GM10266 (cell line): ENCODE measurements at regions not wholly inside any gene's neighbourhood (a gene's known extent, or its start where the extent isn't known, plus 50 kb on each side); places are given as distances from the start of the nearest gene placed in this dataset.

Experiments used
- DNase-seq: peaks from one replicate; pipeline ENCODE4 v3.0.0; 2012; ENCODE audit errors: extremely low spot score
- TF ChIP-seq, protein P1 (sequence below): IDR thresholded peaks from 2 replicates; pipeline ENCODE4 v1.5.1; 2012; ENCODE audit warnings: mild to moderate bottlenecking, low read depth; ENCODE audit not compliant: control insufficient read depth, insufficient read depth; ENCODE audit errors: missing control alignments

DNA sequence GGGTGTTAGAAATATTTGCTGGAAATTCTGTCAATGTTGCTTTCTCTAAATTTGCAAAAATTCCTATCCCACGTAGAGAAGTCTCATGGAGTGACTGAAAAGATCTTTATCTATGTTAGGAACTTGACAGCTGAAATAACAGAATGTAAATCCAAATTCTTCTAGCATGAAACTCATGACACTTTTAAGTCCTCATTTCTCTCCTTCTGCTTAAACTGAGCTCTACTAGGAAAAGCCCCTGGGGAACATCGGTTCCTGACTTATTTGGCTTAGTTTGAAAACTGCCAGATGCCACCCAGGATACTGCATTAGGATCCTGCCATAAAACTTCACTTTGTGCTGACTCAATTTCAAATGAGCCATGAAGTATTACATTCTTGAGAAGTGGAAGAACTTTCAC is 426.0 kb downstream of the GALC start:
- TF ChIP-seq, protein P1, sequence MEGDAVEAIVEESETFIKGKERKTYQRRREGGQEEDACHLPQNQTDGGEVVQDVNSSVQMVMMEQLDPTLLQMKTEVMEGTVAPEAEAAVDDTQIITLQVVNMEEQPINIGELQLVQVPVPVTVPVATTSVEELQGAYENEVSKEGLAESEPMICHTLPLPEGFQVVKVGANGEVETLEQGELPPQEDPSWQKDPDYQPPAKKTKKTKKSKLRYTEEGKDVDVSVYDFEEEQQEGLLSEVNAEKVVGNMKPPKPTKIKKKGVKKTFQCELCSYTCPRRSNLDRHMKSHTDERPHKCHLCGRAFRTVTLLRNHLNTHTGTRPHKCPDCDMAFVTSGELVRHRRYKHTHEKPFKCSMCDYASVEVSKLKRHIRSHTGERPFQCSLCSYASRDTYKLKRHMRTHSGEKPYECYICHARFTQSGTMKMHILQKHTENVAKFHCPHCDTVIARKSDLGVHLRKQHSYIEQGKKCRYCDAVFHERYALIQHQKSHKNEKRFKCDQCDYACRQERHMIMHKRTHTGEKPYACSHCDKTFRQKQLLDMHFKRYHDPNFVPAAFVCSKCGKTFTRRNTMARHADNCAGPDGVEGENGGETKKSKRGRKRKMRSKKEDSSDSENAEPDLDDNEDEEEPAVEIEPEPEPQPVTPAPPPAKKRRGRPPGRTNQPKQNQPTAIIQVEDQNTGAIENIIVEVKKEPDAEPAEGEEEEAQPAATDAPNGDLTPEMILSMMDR, result no peak
- DNase-seq, result no peak

GRCh38 chr14:87547536-87547935 is 445.4 kb downstream of the GALC start:
- DNase-seq, result no peak
- TF ChIP-seq, protein P1, result no peak

GRCh38 chr14:87542288-87542687 is 450.7 kb downstream of the GALC start:
- TF ChIP-seq, protein P1, result no peak
- no peak for DNase-seq

DNA sequence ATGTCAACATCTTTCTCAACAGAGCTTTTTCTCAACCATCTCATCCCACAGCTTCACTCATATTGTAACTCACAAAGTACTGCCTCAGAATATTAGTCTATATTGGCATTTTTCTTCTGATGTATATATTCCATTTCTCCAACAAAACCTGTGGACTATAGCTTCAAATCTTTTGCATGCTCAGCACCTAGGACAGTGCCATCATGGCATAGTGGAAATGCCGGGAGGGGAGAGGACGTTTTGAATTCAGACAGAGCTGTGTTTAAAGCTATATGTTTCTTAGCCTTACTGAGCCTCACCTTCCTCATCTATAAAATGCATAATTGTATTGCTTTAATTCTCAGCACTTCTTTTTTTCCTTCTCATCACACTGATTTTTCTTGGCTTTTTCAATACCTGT is 452.6 kb downstream of the GALC start:
- TF ChIP-seq, protein P1, result no peak
- no peak for DNase-seq

- TF ChIP-seq, protein P1, result no peak
- DNase-seq, result no peak
Measured at GRCh38 chr14:87529081-87529480, 463.9 kb downstream of the GALC start.

GRCh38 chr14:87526731-87527130 is 466.3 kb downstream of the GALC start:
- TF ChIP-seq, protein P1, result no peak
- no peak for DNase-seq

- TF ChIP-seq, protein P1, result no peak
- DNase-seq, result no peak
Measured at GRCh38 chr14:87524011-87524410, 469.0 kb downstream of the GALC start.
